GM18907 (cell line): ENCODE measurements at regions not wholly inside any gene's neighbourhood (a gene's known extent, or its start where the extent isn't known, plus 50 kb on each side); places are given as distances from the start of the nearest gene placed in this dataset.
A peak's percentile ranks its signal among the peaks of the same experiment; 100 is the strongest.
"Not testable (repeated sequence)": the region's sequence is repeated elsewhere in the genome, so short reads cannot be mapped to it uniquely, and the experiment has no call there.

Experiments
- ATAC-seq: cut with Tn5 transposase; IDR thresholded peaks from one replicate; pipeline ENCODE4 v1.9.1; 2021; ENCODE audit warnings: mild to moderate bottlenecking, moderate library complexity; ENCODE audit not compliant: unreplicated experiment

GRCh38 chr15:92803852-92804609, 96.1 kb upstream of the CHD2 start:
- ATAC-seq, result peak; percentile 49

GRCh38 chr15:92804610-92804936, 95.6 kb upstream of the CHD2 start:
- not testable (repeated sequence) for ATAC-seq

GRCh38 chr15:92805080-92805690, 94.9 kb upstream of the CHD2 start:
- ATAC-seq, result no peak

GRCh38 chr15:92806171-92806570, 94.0 kb upstream of the CHD2 start:
- not testable (repeated sequence) for ATAC-seq

- ATAC-seq, result no peak
Observed at GRCh38 chr15:92806763-92807162, 93.4 kb upstream of the CHD2 start.

- no peak for ATAC-seq
Observed at GRCh38 chr15:92807971-92808571, 92.1 kb upstream of the CHD2 start.

GRCh38 chr15:92808598-92809063, 91.5 kb upstream of the CHD2 start:
- ATAC-seq, result peak; percentile 29

GRCh38 chr15:92809064-92809879, 90.9 kb upstream of the CHD2 start:
- ATAC-seq, result peak; percentile 86

- no peak for ATAC-seq
Observed at GRCh38 chr15:92809880-92810361, 90.2 kb upstream of the CHD2 start.

- no peak for ATAC-seq
Observed at GRCh38 chr15:92810418-92811138, 89.5 kb upstream of the CHD2 start.

- no peak for ATAC-seq
Observed at GRCh38 chr15:92811148-92811913, 88.8 kb upstream of the CHD2 start.

GRCh38 chr15:92812271-92812670, 87.9 kb upstream of the CHD2 start:
- no peak for ATAC-seq

GRCh38 chr15:92813485-92813884, 86.6 kb upstream of the CHD2 start:
- no peak for ATAC-seq

- ATAC-seq, result no peak
Observed at GRCh38 chr15:92817339-92817886, 82.7 kb upstream of the CHD2 start.

GRCh38 chr15:92818651-92819277, 81.4 kb upstream of the CHD2 start:
- no peak for ATAC-seq

GRCh38 chr15:92819278-92820235, 80.6 kb upstream of the CHD2 start:
- no peak for ATAC-seq

- ATAC-seq, result peak; percentile 78
Observed at GRCh38 chr15:92820236-92821021, 79.7 kb upstream of the CHD2 start.
